ENCODE measurements at regions not wholly inside any gene's neighbourhood (a gene's known extent, or its start where the extent isn't known, plus 50 kb on each side); places are given as distances from the start of the nearest gene placed in this dataset.

- Histone ChIP-seq H3K4me3 (ENCODE audit: low read depth, low read length) (no peak overlapping the region), H3K4me1 (ENCODE audit: insufficient read depth) (no peaks in the 10 kb centered on the region), H3K27ac (ENCODE audit: low read depth) (no peak overlapping the region), H3K36me3 (ENCODE audit: insufficient read depth) (no peaks in the 10 kb centered on the region)
- no peak for DNase-seq (ENCODE audit: extremely low spot score)
- WGBS = 87% methylated on average over 1 of the region's 1 CpG
These were observed 950.3 kb upstream of the ACVR2A start for GRCh38 chr2:146894514-146894913.

DNA sequence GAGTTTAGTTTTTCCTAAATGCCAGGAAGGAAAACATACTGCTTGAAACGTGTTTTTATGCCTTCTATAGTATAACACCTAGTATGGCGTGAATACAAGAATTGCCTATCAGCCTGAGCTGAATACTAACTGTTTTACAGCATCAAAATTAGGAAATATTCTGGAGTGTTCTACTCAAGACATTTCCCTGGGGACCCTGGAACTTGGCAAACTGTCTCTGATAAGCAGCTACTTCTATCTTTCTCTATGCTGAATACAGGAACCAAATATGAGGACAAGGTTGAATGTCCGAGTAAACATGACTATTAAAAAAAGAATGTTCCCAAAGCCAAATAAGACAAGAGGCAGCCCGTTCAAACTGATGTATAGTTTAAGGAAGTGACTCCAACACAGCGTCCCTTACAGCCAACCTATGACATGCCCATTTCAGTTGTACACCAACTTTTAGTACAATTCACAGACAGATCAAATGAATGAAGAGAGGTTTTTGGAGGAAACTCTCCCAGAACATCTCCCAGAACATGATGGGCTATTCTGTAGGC, 951.3 kb upstream of the ACVR2A start:
- 70% methylated on average over 5 of the region's 5 CpGs for WGBS

DNA sequence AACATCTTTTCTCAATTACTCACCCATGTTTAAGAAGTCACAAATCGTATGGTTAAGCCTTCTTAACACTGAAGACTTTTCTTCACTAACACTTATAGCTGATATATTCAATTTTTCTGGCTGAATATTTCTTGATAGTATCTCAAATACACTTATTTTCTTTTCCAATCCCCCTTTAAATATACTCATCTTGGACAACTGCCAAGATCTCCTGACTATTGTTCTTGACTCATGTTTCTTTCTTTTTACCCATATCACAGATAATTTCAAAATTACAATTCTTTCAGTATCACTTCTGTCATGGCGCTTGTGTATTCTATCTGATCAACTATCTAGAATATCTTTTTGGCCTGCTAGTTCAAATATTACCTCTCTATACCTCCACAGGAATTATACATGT, 954.3 kb upstream of the ACVR2A start:
- WGBS = 85% methylated on average over 2 of the region's 2 CpGs
- DNase-seq (ENCODE audit: extremely low spot score) = no peak
- Histone ChIP-seq H3K4me1 (ENCODE audit: insufficient read depth) (no peaks in the 10 kb centered on the region), H3K36me3 (ENCODE audit: insufficient read depth) (no peaks in the 10 kb centered on the region), H3K27ac (ENCODE audit: low read depth) (no peak overlapping the region), H3K4me3 (ENCODE audit: low read depth, low read length) (no peak overlapping the region)

More for the DNA sequence above, 951.3 kb upstream of the ACVR2A start:
- no peak overlapping the region for H3K4me3 ChIP-seq (ENCODE audit: low read depth, low read length)
- DNase-seq (ENCODE audit: extremely low spot score) = no peak
- H3K4me1 ChIP-seq (ENCODE audit: insufficient read depth) = no peaks in the 10 kb centered on the region
- no peak overlapping the region for H3K27ac ChIP-seq (ENCODE audit: low read depth)
- H3K36me3 ChIP-seq (ENCODE audit: insufficient read depth) = no peaks in the 10 kb centered on the region

DNA sequence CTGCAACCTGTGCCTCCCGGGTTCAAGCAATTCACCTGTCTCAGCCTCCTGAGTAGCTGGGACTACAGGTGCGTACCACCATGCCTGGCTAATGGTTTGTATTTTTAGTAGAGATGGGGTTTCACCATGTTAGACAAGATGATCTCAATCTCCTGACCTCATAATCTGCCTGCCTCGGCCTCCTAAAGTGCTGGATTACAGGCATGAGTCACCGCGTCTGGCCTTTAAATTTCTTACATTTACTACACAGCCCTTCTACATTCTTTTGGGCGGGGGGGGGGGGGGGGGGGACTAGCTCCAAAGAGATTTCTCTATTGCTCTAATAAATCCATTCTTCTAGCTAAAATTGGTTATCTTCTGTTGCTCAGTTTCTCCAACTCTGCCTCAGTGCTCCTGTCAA, 964.9 kb upstream of the ACVR2A start:
- 78% methylated on average over 6 of the region's 6 CpGs for WGBS
- H3K36me3 ChIP-seq (ENCODE audit: insufficient read depth) = no peaks in the 10 kb centered on the region
- no peaks in the 10 kb centered on the region for H3K4me1 ChIP-seq (ENCODE audit: insufficient read depth)

GRCh38 chr2:146874260-146874658, 970.6 kb upstream of the ACVR2A start:
- no peak for DNase-seq (ENCODE audit: extremely low spot score)
- WGBS = 57% methylated on average over 4 of the region's 4 CpGs

More for the DNA sequence above, 964.9 kb upstream of the ACVR2A start:
- no peak overlapping the region for H3K27ac ChIP-seq (ENCODE audit: low read depth)
- no peak overlapping the region for H3K4me3 ChIP-seq (ENCODE audit: low read depth, low read length)
- no peak for DNase-seq (ENCODE audit: extremely low spot score)

GRCh38 chr2:146873646-146874259, 971.1 kb upstream of the ACVR2A start:
- no peak for DNase-seq (ENCODE audit: extremely low spot score)
- H3K36me3 ChIP-seq (ENCODE audit: insufficient read depth) = no peaks in the 10 kb centered on the region
- WGBS = 79% methylated on average over 3 of the region's 3 CpGs
- no peak overlapping the region for H3K4me3 ChIP-seq (ENCODE audit: low read depth, low read length)
- no peaks in the 10 kb centered on the region for H3K4me1 ChIP-seq (ENCODE audit: insufficient read depth)
- no peak overlapping the region for H3K27ac ChIP-seq (ENCODE audit: low read depth)

More at GRCh38 chr2:146874260-146874658, 970.6 kb upstream of the ACVR2A start:
- H3K4me3 ChIP-seq (ENCODE audit: low read depth, low read length) = no peak overlapping the region
- no peak overlapping the region for H3K27ac ChIP-seq (ENCODE audit: low read depth)
- no peaks in the 10 kb centered on the region for H3K36me3 ChIP-seq (ENCODE audit: insufficient read depth)
- H3K4me1 ChIP-seq (ENCODE audit: insufficient read depth) = no peaks in the 10 kb centered on the region

DNA sequence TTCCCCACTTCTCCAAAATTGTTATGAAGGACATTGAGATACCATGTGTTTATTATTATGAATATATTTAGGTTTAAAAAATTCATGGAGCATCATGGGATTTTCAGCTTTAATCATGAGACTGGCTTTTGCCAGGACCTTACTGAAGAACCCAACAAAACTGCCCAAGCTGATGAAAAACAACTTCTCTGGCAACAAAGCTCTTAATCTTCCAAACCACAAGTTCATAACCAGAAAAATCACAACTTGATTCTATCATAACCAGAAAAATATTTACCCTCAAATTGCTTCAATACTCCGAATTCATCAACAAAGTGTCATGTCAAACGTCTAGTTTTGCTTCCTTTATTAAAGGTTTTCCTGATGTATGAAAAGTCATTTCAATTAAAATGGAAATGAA, 971.8 kb upstream of the ACVR2A start:
- H3K27ac ChIP-seq (ENCODE audit: low read depth) = no peak overlapping the region
- no peak for DNase-seq (ENCODE audit: extremely low spot score)
- 85% methylated on average over 2 of the region's 2 CpGs for WGBS
- no peaks in the 10 kb centered on the region for H3K4me1 ChIP-seq (ENCODE audit: insufficient read depth)
- no peaks in the 10 kb centered on the region for H3K36me3 ChIP-seq (ENCODE audit: insufficient read depth)
- H3K4me3 ChIP-seq (ENCODE audit: low read depth, low read length) = no peak overlapping the region

DNA sequence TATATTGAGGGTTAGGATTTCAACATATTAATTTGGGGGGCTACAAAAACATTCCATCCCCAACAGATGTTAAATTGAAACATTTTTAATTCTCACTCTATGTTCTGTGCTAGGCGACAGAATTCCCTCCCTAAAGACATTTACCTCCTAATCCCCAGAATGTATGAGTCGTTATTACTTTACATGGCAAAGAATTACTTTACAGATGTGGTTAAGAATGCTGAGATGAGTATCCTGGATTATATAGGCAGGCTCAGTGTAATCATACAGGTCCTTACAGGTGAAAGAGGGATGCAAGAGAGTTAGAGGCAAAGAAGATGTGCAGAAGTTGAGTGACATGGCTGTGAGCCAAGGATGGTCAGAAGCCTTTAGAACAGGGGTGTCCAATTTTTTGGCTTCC, 974.1 kb upstream of the ACVR2A start:
- Histone ChIP-seq H3K36me3 (ENCODE audit: insufficient read depth) (no peaks in the 10 kb centered on the region), H3K27ac (ENCODE audit: low read depth) (no peak overlapping the region), H3K4me3 (ENCODE audit: low read depth, low read length) (no peak overlapping the region), H3K4me1 (ENCODE audit: insufficient read depth) (no peaks in the 10 kb centered on the region)
- WGBS = 95% methylated on average over 2 of the region's 2 CpGs
- no peak for DNase-seq (ENCODE audit: extremely low spot score)

- DNase-seq (ENCODE audit: extremely low spot score) = no peak
- H3K4me1 ChIP-seq (ENCODE audit: insufficient read depth) = no peaks in the 10 kb centered on the region
- H3K27ac ChIP-seq (ENCODE audit: low read depth) = no peak overlapping the region
- no peak overlapping the region for H3K4me3 ChIP-seq (ENCODE audit: low read depth, low read length)
- H3K36me3 ChIP-seq (ENCODE audit: insufficient read depth) = no peaks in the 10 kb centered on the region
These were observed 975.5 kb upstream of the ACVR2A start for GRCh38 chr2:146869328-146869727.

- no peaks in the 10 kb centered on the region for H3K36me3 ChIP-seq (ENCODE audit: insufficient read depth)
- no peak overlapping the region for H3K27ac ChIP-seq (ENCODE audit: low read depth)
- DNase-seq (ENCODE audit: extremely low spot score) = no peak
- no peaks in the 10 kb centered on the region for H3K4me1 ChIP-seq (ENCODE audit: insufficient read depth)
- no peak overlapping the region for H3K4me3 ChIP-seq (ENCODE audit: low read depth, low read length)
These were observed 976.8 kb upstream of the ACVR2A start for GRCh38 chr2:146868051-146868450.

- DNase-seq (ENCODE audit: extremely low spot score) = no peak
- WGBS = 85% methylated on average over 5 of the region's 5 CpGs
- Histone ChIP-seq H3K27ac (ENCODE audit: low read depth) (no peak overlapping the region), H3K4me3 (ENCODE audit: low read depth, low read length) (no peak overlapping the region), H3K36me3 (ENCODE audit: insufficient read depth) (no peaks in the 10 kb centered on the region), H3K4me1 (ENCODE audit: insufficient read depth) (no peaks in the 10 kb centered on the region)
These were observed 977.3 kb upstream of the ACVR2A start for GRCh38 chr2:146867477-146867986.

DNA sequence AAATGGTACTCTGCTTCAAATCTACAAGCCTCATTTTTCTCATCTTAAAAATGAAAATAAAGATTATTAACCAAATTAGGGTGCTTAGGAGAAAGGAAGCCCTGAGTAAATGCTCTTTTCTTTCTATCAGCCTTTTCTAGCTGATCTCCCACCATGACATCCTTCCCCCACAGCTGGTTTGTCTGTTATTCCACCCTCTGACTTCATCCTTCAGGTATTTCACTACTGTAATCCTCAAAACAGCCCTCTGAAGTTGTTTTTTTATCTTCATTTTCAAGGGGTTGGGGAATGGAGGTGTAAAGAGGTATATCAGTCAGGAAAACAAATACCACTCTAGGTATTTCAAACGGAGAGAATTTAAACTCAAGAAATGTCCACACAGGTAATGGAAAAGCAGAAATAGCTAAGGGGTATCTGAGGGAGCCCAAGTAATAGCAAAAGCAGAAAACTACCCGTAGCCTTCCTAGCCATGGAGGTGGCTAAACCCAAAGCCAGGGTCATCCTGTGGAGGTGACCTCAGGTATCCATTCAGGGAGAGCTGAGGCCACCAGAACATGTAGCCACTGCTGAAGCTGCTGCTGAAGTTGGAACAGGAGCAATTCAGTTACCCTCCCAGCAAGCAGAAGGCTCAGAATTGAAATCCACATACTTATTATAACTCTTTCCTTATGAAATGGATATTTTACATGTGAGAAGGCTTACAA, 990.9 kb upstream of the ACVR2A start:
- WGBS = 78% methylated on average over 2 of the region's 2 CpGs
- no peaks in the 10 kb centered on the region for H3K4me1 ChIP-seq (ENCODE audit: insufficient read depth)
- H3K4me3 ChIP-seq (ENCODE audit: low read depth, low read length) = no peak overlapping the region
- no peaks in the 10 kb centered on the region for H3K36me3 ChIP-seq (ENCODE audit: insufficient read depth)
- DNase-seq (ENCODE audit: extremely low spot score) = no peak
- H3K27ac ChIP-seq (ENCODE audit: low read depth) = no peak overlapping the region

- 77% methylated on average over 1 of the region's 1 CpG for WGBS
These were observed 992.2 kb upstream of the ACVR2A start for GRCh38 chr2:146852661-146853060.

DNA sequence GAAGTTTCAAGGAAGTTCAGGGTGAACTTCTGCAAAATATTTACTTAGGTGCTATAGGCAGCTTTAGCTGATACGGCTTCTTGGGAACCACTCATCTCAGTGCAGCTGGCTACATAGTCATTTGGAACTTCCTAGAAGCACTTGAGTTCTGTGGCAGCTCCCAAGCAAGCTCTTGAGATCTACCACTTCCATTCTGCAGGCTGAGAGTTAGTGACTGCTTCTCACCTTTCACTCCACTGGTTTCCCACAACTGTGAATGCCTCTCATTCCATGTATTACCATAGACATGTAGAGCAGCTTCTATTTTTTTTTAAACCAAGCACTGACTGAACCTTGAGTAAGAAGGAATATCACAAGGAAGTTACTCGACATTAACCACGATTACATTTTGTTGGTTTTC, 994.1 kb upstream of the ACVR2A start:
- H3K4me3 ChIP-seq (ENCODE audit: low read depth, low read length) = no peak overlapping the region
- 96% methylated on average over 3 of the region's 3 CpGs for WGBS
- H3K36me3 ChIP-seq (ENCODE audit: insufficient read depth) = no peaks in the 10 kb centered on the region
- H3K27ac ChIP-seq (ENCODE audit: low read depth) = no peak overlapping the region
- H3K4me1 ChIP-seq (ENCODE audit: insufficient read depth) = no peaks in the 10 kb centered on the region
- DNase-seq (ENCODE audit: extremely low spot score) = no peak

More at GRCh38 chr2:146852661-146853060, 992.2 kb upstream of the ACVR2A start:
- DNase-seq (ENCODE audit: extremely low spot score) = no peak
- no peak overlapping the region for H3K27ac ChIP-seq (ENCODE audit: low read depth)
- no peak overlapping the region for H3K4me3 ChIP-seq (ENCODE audit: low read depth, low read length)
- no peaks in the 10 kb centered on the region for H3K36me3 ChIP-seq (ENCODE audit: insufficient read depth)
- H3K4me1 ChIP-seq (ENCODE audit: insufficient read depth) = no peaks in the 10 kb centered on the region
